Right lobe of liver (tissue), 6 donors: ENCODE measurements at regions not wholly inside any gene's neighbourhood (a gene's known extent, or its start where the extent isn't known, plus 50 kb on each side); places are given as distances from the start of the nearest gene placed in this dataset.

Experiments used
- ATAC-seq, 4 donors: fragments of 200-7000 bp; cut with Tn5 transposase; one replicate each; pipeline ENCODE4 v1.9.1; 2020; ENCODE audit warnings: mild to moderate bottlenecking in 4 of 4, moderate library complexity in 4 of 4
- DNase-seq, 3 donors: peaks; one replicate each; pipeline ENCODE4 v3.0.0-alpha.2; 2020
- H3K27ac ChIP-seq, 3 donors: fragments of 200-600 bp; one replicate each; pipeline ENCODE4 v1.8.0; 2022
- H3K27me3 ChIP-seq, 2 donors: fragments of 200-600 bp; one replicate each; pipeline ENCODE4 v1.8.0; 2022
- H3K36me3 ChIP-seq, 4 donors: fragments of 200-600 bp; sonication (generic) in 1 of 4; one replicate each; pipeline versions ENCODE4 v1.5.1 to v1.8.0; 2017 to 2022; ENCODE audit warnings: control low read depth in 1 of 4
- H3K4me1 ChIP-seq, 4 donors: fragments of 200-600 bp; sonication (generic) in 1 of 4; one replicate each; pipeline versions ENCODE4 v1.5.1 to v1.8.0; 2017 to 2022; ENCODE audit warnings: control low read depth in 1 of 4
- H3K4me3 ChIP-seq, 3 donors: fragments of 200-600 bp; one replicate each; pipeline ENCODE4 v1.8.0; 2022
- H3K9me3 ChIP-seq, 4 donors: fragments of 200-600 bp; sonication (generic) in 1 of 4; one replicate each; pipeline versions ENCODE4 v1.5.1 to v1.8.0; 2017 to 2022; ENCODE audit warnings: control low read depth in 1 of 4
- CTCF ChIP-seq, 4 donors: fragments of 200-600 bp in 3 of 4; fragments of 450-650 bp in 1 of 4; IDR thresholded peaks; one replicate each; pipeline versions ENCODE4 v1.5.1 to v1.8.0; 2016 to 2022; ENCODE audit warnings: antibody characterized with exemption in 4 of 4, mild to moderate bottlenecking in 2 of 4
- POLR2A ChIP-seq: fragments of 450-650 bp; IDR thresholded peaks from one replicate; pipeline ENCODE4 v1.6.1; 2017; ENCODE audit warnings: antibody characterized with exemption, mild to moderate bottlenecking
- WGBS: methylation state at CpG from one replicate; pipeline ENCODE4 v1.1.6; 2018; ENCODE audit warnings: low coverage, low lambda C conversion rate; ENCODE audit not compliant: insufficient coverage; ENCODE audit errors: missing lambda C conversion rate; 5-methylcytosine and 5-hydroxymethylcytosine counted together
- intact Hi-C, 2 donors: fragments of 100-400 bp; cut with DNase I; formaldehyde crosslinking; loops; one replicate each; pipeline versions ENCODE4 v1.11.2 to v1.14.1; 2022
- donor health status: DM: no; HTN: yes; CAD: no.
- donor health status: DM: no; HTN: no; CAD: no.
- donor health status: DM: no; HTN: no; CAD: no.
- donor health status: DM: no; HTN: yes; CAD: no.
- donor health status: DM: no; HTN: yes; CAD: no.

GRCh38 chr1:60906526-60906925 lies 175.8 kb upstream of the NFIA start:
- H3K4me3 ChIP-seq: no peak overlapping the region
- TF ChIP-seq CTCF (IDR thresholded peaks at IDR 0.05) (no peak), POLR2A (no peak)
- 75% methylated on average over 1 of the region's 1 CpG for WGBS
- intact Hi-C loops: no loop called here
- no peaks in the 10 kb centered on the region for H3K9me3 ChIP-seq
- H3K27ac ChIP-seq: no peak overlapping the region
- no peaks in the 10 kb centered on the region for H3K4me1 ChIP-seq
- no peak for DNase-seq
- H3K36me3 ChIP-seq: no peaks in the 10 kb centered on the region
- no peaks in the 10 kb centered on the region for H3K27me3 ChIP-seq
- no peak for ATAC-seq

- Histone ChIP-seq H3K27me3 (no peaks in the 10 kb centered on the region), H3K36me3 (no peaks in the 10 kb centered on the region), H3K4me1 (no peaks in the 10 kb centered on the region), H3K27ac (no peak overlapping the region), H3K4me3 (no peak overlapping the region), H3K9me3 (no peaks in the 10 kb centered on the region)
- no peak for TF ChIP-seq CTCF (IDR thresholded peaks at IDR 0.05)
- TF ChIP-seq POLR2A: no peak
- no peak for ATAC-seq
- 85% methylated on average over 2 of the region's 2 CpGs for WGBS
- intact Hi-C loops: no loop called here
- DNase-seq: no peak
Observed at GRCh38 chr1:60906039-60906438, 176.3 kb upstream of the NFIA start.

GRCh38 chr1:60904099-60904851 lies 178.1 kb upstream of the NFIA start:
- intact Hi-C loops: no loop called here
- no peak overlapping the region for H3K4me3 ChIP-seq
- H3K9me3 ChIP-seq: no peaks in the 10 kb centered on the region
- ATAC-seq (no peak), DNase-seq (no peak)
- H3K27ac ChIP-seq: no peak overlapping the region
- H3K36me3 ChIP-seq: no peaks in the 10 kb centered on the region
- H3K4me1 ChIP-seq: no peaks in the 10 kb centered on the region
- 71% methylated on average over 1 of the region's 4 CpGs for WGBS
- no peak for TF ChIP-seq POLR2A
- TF ChIP-seq CTCF (IDR thresholded peaks at IDR 0.05): no peak
- no peaks in the 10 kb centered on the region for H3K27me3 ChIP-seq

GRCh38 chr1:60903591-60903990 lies 178.8 kb upstream of the NFIA start:
- no peaks in the 10 kb centered on the region for H3K9me3 ChIP-seq
- no peak for TF ChIP-seq POLR2A
- no peak for TF ChIP-seq CTCF (IDR thresholded peaks at IDR 0.05)
- no peak for DNase-seq
- H3K36me3 ChIP-seq: no peaks in the 10 kb centered on the region
- intact Hi-C loops: no loop called here
- H3K4me3 ChIP-seq: no peak overlapping the region
- WGBS: no CpG with 5 or more reads among the region's 10 CpGs
- no peaks in the 10 kb centered on the region for H3K27me3 ChIP-seq
- ATAC-seq: no peak
- no peak overlapping the region for H3K27ac ChIP-seq
- no peaks in the 10 kb centered on the region for H3K4me1 ChIP-seq

- Histone ChIP-seq H3K27me3 (no peaks in the 10 kb centered on the region), H3K9me3 (no peaks in the 10 kb centered on the region), H3K36me3 (no peaks in the 10 kb centered on the region), H3K4me3 (no peak overlapping the region), H3K27ac (no peak overlapping the region), H3K4me1 (no peaks in the 10 kb centered on the region)
- DNase-seq (no peak), ATAC-seq (no peak)
- WGBS: 71% methylated on average over 3 of the region's 3 CpGs
- intact Hi-C loops: no loop called here
- TF ChIP-seq CTCF (IDR thresholded peaks at IDR 0.05) (no peak), POLR2A (no peak)
Observed at GRCh38 chr1:60899464-60899863, 182.9 kb upstream of the NFIA start.
